Suppressor macrophage treated with lipopolysaccharide for 1 hour (primary cell): ENCODE measurements at regions not wholly inside any gene's neighbourhood (a gene's known extent, or its start where the extent isn't known, plus 50 kb on each side); places are given as distances from the start of the nearest gene placed in this dataset.

Experiments
- DNase-seq, 3 donors: peaks; one replicate each; pipeline ENCODE4 v3.0.0-alpha.2; 2020 to 2022

DNA sequence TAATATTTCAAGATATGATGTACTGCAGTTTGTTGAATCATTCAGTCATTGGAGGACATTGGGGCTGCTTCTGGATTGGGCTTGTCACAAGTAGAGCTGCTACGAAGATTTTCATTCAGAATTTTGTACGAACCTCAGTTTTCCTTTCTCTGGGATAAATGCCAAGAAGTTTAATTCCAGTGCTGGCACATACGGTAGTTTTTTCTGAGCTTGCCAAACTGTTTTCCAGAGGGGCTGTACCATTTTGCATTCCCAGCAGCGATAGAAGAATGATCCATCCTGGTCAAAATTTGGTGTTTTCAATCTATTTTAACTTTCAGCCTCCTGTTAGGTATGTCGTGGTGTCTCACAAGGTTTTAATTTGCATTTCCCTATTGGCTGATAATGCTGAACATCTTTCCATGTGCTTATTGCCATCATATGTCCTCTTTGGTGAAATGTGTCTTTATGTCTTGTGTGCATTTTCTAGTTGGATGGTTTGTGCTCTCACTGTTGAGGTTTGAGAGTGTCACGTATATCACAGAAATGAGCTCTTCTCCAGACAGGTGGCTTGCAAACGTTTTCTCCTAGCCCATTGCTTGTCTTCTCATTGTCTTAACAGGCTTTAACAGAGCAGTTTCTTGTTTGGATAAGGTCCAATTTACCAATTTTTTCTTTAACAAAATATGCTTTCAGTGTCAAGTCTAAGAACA, 612.6 kb downstream of the GALR1 start:
- no peak for DNase-seq

DNA sequence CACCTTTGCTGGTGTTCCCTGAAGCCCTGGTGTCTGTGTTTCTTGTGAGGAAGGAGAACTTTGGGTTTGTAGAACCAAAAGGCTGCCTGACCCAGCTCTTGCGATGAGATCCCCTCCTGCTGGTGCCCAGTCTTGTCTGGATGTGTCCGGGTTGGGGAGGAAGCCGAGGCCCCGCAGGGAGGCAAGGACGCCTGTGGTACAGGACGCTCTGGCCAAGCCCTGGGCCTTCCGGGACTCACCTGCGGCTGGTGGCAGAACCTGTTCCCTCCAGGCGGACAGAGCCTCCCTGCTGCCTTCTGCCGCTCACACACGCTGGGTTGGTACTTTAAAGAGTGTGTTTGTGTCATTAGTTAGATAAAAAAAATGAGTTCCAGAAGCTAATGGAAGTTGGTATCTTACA, 616.2 kb downstream of the GALR1 start:
- DNase-seq = no peak

DNA sequence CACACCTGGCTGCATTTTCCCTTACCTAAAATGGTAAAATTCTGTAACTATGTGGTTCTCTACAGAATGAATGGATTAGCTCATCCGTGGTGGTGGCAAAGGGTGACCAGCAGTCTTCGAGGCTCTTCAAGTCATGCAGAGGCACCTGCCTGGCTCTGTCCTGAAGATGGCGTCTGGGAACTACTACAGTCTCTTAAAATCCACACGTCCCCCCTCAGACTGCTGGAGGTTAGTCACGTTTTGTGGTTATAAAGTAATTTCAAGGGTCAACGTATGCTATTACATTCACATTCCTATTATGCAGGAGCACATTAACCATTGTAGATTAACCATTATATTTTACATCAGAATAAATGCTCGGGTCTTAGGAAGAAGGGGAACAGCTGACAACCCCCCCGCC, 616.7 kb downstream of the GALR1 start:
- DNase-seq = no peak

DNA sequence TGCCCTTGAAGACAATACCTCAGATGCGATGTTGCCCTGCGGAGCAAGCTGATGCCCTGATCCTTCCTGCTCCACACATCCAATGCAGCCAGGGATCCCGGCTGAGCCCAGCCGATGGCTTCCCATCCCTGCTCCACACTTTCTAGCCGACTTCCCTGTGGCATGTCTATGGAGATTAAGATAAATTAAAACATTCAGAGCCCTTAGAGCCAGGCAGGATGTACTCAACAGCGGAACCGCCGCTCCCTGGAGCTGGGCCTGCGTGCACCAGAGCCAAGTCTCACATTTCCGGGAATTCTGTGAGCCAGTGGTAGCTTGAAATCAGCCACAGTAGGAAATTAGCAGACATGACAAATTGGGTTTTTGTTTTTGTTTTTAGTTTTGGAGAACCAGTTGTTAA, 620.6 kb downstream of the GALR1 start:
- no peak for DNase-seq

DNA sequence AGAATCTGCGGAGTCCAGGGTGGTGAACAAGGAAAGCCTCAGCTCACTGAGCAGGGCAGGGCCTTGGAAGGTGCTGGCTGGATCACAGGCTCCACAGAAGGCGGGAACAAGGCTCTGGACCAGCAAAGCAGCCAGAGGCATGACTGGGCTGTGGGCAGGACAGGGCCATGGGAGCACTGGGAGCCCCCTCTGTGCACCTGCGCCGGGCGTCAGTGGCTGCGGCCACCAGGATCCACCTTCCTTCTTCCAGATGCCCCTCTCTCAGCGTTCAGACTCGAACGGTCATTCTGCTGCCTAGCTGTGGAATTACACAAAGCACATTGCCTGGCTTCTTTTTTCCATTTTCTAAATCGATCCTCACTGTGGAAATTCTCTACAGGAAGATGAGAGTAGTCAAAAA, 621.2 kb downstream of the GALR1 start:
- DNase-seq = no peak

DNA sequence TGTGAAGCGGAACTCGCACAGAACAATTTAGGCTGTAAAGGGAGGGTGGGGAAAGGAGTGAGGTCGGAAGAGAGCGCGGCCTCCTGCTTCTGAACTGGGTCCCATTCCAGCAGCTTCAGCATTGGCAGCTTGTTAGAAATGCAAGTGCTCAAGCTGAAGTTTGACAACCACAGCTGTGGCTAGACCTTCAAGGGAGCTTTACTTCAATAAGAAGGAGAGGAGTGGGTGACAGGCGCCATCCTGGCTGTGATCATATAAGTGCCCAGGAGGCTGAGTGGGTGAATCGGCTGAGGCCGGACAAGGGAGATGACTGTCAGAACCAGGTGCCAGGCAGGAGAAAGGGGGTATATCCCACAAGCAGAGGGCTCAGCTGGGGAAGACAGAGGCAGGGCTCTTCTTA, 622.5 kb downstream of the GALR1 start:
- no peak for DNase-seq

DNA sequence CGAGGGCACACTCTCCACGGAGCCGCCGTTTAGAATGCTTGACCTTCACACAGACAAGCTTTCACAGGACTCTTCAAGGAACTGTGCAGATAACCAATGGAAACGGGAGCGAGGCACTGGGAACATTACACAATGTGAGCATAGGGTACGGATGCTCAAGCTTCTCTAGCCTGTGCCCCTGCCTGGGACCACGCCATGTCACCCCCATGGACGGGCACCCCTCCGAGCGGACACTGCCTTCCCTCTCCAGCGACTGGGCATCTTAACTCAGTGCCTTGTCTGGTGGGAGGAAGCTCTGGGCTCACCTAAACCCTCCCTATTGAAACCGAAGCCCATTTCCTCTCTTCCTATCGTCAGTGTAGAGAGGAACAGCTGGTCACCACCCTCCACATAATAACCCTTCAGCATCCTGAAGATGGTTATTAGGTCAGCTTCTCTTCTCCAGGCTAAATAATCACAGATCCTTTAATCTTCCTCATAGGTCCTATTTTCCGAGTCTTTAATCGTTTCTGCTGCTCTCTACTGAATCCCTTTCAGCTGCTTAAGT, 626.7 kb downstream of the GALR1 start:
- DNase-seq = no peak

DNA sequence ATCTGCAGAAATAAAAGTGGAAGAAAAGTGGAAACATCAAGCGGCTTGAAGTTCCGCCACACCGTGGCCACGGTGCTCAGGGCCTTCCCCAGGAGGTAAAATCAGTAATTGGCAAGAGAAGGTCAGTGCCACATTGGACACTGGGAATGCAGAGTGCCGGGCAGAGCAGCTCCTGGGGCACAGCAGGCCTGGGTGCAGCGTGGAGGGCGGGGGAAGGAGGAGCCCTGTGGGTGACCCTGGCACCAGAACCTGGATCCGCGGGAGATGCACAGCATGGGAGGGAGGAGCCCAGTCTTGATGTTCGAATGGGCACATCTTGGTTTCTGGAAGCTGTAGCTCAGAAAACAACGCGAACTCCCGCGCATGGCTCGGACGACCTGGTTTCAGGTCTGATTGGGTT, 630.2 kb downstream of the GALR1 start:
- DNase-seq = no peak

DNA sequence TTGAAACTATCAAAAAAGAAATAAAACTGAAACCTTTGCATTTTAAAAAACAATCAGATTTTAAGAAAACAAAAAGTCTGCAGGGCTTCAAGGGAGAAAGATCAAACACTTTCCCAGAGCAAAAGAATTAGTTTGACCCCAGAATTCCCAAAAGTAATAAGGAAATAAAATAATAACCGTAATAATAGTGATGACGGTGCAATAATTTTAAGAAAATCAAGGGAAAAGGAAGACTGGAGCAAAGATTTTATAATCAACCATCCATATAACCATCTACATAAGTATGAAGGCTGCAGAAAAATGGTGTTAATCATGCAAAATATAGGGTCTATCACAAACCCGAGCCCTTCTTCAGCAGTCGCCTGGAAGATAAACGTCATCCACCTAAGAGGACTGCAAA, 634.8 kb downstream of the GALR1 start:
- DNase-seq = no peak

DNA sequence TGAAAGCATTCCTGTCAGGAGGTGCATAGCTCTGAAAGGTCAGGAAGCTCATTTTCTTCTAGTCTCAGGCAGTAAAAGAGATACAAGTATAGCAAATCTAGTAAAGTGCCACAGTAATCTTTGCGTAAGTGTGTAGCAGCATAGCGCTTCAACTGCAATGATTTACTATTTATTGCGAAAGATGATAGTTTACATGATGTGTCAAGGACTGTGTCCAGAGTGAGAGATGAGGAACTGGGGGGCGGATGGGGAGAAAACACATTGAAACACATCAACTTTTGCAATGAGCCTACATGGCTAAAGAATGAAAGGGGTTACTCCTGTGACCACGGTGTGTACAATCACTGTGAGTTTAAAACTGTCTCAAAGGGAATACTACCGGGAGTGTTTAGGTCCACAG, 644.4 kb downstream of the GALR1 start:
- peak; percentile 34 to 55 (median 39) for DNase-seq

DNA sequence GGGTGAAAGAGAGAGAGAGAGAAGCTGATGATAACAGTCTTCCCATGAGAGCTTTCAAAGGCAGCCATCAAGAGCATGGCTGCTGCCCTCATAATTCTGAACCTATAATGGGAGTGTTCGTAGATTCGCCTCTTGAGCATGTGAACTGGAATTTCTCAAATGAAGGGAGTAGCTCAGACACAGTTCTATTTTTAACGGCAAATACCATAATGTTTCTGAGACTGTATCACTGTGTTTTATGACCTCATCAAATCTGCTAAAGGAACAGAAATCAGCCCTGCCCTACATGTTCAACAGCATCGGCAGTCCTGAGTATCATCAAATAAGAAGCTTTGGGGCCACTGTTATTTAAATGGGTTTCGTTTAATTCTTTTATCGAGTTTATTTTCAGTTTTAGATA, 645.6 kb downstream of the GALR1 start:
- no peak for DNase-seq

DNA sequence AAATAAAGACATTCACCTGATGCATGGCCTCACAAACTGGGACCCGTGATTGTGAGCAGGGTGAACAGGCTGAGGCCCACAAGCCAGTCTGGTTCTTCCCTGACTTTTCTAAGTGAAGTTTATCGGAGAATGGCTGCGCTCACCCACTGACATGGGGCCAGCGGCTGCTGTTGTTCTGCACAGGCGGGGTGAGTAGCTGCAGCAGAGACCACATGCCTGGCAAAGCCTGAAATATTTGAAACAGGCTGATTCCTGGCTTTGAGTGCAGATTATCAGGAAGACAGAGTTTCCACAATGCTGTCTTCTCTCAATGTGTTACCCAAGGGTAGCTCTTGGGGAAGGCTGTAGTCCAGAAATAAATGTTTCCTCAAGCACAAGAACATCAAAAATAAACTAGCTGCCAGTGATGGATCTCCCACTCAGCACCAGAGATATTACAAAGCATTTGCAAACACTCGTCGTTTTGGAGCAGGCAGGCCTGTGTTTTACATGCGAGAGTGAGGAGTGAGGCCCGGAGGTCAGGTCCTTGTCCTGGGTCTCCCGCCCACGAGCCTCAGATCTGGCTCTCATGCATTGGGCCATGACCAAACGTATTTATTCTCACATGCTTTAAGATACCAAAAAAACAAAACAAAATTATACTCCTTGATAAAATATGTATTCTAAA, 647.1 kb downstream of the GALR1 start:
- DNase-seq = no peak

DNA sequence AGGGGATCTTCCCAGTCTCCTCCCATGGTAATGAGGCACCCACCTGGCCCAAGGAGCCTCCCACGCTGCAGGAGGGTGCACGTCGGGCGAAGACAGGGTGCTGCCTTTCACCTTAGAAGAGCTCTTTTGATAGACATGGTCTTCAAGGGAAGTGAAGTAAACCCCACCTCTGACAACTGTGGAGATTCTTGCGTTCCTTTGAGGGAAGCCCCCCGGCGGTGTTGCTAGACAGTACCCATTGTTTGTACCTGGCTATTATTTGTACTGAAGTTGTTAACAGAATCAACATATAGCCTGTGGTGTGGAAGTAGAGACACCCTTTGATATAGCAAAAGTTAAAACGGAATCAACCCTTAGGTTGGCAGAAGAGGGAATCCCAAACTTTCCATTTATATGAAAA, 648.0 kb downstream of the GALR1 start:
- DNase-seq = no peak

DNA sequence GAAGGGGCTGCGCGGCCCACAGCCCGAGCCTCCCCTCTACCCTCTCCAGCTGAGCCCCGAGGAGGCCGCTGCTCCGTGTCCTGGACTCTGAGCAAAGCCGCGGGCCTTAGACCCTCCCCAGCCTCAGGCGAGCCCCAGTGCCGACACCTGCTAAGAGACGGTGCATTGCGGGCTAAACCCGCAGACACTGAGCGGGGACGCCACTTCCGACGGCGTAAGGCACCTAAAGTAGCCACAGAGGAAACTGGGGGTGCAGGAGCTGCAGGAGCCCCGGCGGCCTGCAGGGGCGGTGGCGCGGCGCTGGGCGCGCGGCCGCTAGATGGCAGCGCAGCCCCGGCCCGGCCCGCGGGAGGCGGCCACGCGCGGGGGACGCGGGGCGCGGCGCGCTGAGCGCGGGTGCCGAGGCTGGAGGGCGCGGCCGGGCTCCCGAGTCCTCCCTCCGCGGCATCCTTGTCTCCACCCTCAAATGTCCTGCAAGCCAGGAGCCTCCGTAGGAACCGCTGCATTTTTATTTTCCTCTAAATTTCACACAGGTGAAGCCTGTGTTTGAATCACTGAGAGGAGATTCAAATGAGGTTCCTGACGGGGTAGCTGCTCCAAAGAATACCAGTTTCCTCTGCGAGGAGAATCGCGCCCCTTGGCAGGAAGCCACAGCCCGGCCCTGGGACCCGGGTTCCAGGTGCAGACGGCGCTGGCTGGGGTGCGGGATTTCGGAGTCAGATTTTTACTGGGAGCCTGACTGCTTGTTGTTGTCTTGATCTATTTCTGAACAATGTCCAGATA, 650.5 kb downstream of the GALR1 start:
- peak; percentile 64 to 88 (median 78) for DNase-seq

DNA sequence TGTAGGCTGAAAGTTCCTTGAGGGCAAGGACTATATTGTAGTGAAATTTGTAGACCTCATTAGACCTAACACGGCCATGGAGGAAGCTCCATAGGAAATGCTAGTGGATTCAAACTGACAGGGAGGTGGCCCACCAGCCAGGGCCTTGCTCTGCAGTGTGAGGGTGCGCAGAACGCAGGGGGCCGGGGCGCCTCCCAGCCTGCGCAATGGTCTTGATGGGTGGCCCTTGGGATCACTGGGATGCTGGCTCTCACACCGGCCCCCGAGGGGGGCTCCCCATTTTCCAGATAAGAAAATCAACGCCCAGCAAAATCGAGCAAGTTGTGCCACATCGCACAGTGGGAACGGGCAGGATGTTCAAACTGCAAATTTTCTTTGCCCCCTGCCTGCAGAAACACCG, 655.4 kb downstream of the GALR1 start:
- DNase-seq = no peak

DNA sequence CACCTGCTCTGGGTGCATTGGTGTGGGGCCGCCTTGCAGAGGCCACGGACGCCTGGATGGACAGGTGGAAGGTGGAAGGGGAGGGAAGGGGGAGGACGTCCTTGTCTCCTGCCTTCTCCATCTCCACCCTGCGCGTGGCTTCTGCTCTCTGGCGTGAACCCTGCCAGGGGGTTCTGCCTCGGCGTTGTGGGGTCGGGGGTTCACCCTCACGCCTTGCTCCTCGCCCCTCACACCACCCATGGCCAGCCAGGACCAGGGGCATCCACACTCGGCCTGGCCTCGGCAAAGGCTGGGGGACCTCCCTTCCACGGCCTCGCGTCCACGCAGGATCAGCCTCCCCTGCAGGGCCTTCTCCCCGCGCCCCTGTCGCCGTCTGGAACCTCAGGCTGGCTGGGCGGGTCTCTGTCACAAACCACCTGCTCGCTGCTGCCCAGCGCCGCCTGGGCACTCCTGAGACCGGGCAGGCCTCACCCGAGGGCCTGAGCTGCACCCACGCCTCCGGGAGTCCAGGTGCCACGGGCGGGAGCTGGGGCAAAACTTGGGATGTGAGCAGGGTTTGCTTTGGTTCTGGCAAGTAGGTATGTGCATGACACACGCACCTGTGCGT, 655.9 kb downstream of the GALR1 start:
- DNase-seq = no peak

DNA sequence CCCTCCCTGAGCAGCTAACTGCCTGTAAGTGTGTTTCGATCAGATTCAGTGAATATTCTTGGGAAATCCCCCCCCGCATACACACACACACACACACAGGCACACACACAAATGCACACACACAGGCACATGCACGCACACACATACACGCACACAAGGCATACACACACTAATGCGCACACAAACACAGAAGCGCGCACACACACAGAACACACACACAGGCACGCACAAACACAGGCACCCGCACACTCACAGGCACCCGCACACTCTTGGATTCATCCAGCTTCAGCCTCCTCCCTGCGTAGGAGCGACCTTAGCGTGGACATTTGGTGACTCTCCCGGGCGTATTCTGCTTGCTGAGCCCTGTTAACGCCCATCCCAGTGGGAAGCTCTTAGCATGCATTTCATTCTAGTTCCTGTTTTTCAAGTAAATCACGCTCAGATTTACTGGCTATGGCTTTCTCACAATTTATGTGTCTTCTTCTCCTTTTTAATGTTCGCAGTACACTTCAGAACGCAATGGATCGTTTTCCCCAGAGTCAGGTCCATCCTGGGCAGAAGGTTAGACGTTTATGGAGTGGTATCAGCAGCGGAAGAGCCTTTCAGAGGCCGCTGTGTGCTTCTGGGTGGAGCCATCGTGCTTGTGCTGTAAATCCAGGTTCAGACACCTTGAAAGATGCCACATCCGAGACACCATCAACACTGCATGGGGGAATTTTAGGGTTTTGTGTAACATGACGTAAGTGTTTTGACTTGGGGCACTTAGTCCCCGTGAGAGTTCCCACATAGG, 656.6 kb downstream of the GALR1 start:
- no peak for DNase-seq

DNA sequence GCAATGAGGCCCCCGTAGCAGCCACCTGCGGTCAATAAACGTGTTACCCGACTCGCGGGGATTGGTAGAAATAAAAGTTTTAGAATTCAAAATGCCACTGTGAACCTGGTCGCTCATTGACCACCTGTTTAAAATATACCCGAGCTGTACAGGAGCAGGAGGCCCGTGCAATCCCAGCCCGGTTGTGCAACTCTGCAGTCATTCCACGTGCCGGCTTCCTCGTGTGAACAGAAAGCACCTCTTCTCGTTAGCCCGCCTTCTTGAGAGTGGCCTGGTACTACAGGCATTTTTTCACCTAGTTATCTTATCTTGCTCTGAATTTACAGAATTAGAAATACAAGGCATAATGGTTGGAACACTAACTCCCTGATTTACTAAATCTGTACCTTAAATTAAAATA, 660.7 kb downstream of the GALR1 start:
- DNase-seq = no peak

DNA sequence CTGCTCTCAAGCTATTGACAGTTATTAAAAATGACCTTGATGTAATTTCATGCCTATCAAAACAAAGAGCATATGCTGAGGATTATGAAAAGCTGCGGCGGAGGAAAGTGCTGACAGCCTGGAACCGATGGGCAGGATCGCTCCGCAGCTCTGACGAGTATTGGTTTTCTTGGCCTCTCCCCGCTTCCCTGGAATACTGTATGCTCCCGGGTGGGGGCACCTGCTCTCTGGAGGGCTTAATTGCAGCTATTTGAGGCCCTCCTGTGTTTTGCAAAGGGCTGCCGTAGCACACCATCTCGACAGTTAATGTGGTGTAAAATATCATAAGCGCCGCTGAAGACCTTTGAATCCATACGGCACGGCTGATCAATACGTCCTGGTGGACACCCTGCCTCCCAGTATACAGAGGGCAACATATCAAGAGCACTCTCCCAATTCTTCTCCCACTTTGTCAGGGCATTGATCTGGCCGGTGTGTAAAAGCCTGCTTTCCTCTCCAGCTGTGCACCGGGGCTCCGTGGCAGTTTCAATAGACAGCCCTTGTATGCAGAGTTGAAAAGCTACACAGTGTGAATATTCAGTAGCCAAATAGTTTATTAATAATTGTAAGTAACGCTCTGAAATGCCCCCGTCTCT, 662.4 kb downstream of the GALR1 start:
- DNase-seq = no peak

DNA sequence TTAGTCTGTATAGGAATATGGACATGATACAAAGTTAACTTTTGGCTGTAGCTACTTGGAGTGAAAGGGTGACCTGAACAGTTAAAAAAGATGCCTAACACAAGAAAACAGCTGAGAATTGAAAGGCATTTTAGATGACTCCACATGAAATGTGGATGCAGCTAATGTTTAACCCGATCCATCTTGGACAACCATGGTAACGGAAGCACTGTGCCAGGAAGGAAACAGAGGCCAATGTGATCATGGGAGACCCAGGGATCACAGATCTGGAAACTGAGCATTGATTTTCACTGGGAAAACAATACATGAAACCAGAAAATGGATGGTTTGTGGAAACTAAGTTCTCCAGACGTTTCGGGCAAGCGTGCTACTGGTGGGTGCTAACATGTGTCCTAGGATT, 669.1 kb downstream of the GALR1 start:
- DNase-seq = no peak

DNA sequence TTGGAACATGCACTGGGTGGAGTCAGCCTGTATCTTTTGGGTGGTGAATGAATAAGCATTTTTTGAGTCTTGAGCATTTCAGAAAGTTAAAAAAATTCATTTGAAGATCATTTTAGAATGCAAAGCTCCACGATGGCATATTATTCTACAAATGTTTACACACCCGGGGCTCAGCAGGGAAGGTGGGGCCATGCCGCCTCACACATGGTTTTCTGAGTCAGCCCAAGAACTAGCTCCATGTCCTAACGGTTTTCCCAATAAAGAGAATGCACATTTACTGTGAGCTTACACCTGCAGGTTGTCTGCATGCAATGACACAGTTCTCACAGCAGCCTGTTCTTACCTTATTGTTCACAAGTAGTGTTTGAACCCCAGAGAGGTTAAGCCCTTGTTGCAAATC, 670.3 kb downstream of the GALR1 start:
- DNase-seq = no peak

DNA sequence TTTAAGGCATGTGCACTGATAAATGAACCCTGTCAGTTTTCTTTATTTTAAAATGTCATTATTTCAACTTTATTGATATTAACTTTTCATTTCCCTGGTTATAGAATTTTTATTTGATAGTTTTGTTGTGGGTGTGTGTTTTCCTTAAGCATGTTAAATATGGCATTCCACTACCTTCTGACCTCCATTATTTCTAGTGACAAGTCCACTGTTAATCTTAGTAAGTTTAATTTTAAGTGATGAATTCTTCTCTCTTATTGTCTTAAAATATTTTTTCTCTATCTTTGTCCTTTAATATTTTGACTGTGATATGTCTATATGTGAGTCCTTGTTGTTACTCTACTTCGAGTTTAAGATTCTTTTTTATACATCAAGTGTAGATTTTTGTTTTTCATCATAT, 685.7 kb downstream of the GALR1 start:
- no peak for DNase-seq
